Epithelial cell of esophagus (primary cell): ENCODE measurements at regions not wholly inside any gene's neighbourhood (a gene's known extent, or its start where the extent isn't known, plus 50 kb on each side); places are given as distances from the start of the nearest gene placed in this dataset.
A peak's percentile ranks its signal among the peaks of the same experiment; 100 is the strongest.

Experiments
- DNase-seq: peaks from one replicate; pipeline ENCODE4 v3.0.0; 2010; ENCODE audit warnings: low read depth
- H3K4me3 ChIP-seq: 2 replicates; pipeline ENCODE4 v1.5.1; 2011; ENCODE audit warnings: mild to moderate bottlenecking, low read length, control low read depth
- CTCF ChIP-seq: IDR thresholded peaks from 2 replicates; pipeline ENCODE4 v1.5.1; 2011; ENCODE audit warnings: low read depth, mild to moderate bottlenecking, low read length, control low read depth, inconsistent platforms; ENCODE audit not compliant: insufficient read depth; ENCODE audit errors: missing control alignments

- no peak overlapping the region for H3K4me3 ChIP-seq
- DNase-seq: no peak
- no peak for TF ChIP-seq CTCF
Observed at GRCh38 chr4:31422006-31422405, 701.8 kb downstream of the PCDH7 start.

GRCh38 chr4:31427691-31428090 is 707.5 kb downstream of the PCDH7 start:
- no peak for DNase-seq
- TF ChIP-seq CTCF: no peak
- no peak overlapping the region for H3K4me3 ChIP-seq

GRCh38 chr4:31442236-31442635 is 722.1 kb downstream of the PCDH7 start:
- TF ChIP-seq CTCF: no peak
- no peak overlapping the region for H3K4me3 ChIP-seq
- DNase-seq: no peak

- no peak for TF ChIP-seq CTCF
- DNase-seq: no peak
- H3K4me3 ChIP-seq: no peak overlapping the region
Observed at GRCh38 chr4:31445526-31445925, 725.4 kb downstream of the PCDH7 start.

GRCh38 chr4:31455612-31456011 is 735.4 kb downstream of the PCDH7 start:
- H3K4me3 ChIP-seq: no peak overlapping the region
- DNase-seq: no peak
- no peak for TF ChIP-seq CTCF

DNA sequence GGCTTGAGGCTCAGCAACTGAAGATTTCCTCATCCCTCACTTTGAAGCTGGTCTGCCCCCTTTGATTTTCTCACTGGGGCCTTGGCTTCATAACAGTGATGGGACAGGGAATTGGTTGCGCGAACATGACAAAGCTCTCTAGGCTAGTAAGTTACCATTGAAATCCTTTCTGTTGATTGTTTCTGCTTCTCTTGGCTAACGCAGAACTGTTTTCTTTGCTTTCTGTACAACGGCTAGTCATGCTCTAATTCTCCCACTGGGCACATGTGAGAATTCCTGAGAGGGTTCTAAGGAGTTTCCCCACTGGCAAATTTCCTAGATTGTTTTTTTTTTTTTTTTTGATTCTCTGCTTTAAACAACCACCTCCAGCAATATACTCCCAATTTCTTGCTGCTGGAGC is 738.6 kb downstream of the PCDH7 start:
- H3K4me3 ChIP-seq: no peak overlapping the region
- no peak for DNase-seq
- TF ChIP-seq CTCF: no peak

DNA sequence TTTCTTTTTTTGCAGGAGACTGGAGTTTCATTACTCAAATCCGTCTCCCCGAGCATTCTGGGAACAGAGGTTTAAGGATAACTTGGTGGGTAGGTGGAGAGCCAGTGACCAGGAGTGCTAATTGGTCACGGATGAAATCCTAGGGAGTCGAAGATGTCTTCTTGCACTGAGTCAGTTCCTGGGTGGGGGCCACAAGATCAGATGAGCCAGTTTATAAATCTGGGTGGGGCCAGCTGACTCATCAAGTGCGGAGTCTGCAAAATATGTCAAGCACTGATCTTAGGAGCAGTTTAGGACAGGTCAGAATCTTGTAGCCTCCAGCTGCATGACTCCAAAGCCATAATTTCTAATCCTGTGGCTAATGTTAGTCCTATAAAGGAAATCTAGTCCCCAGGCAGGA is 741.3 kb downstream of the PCDH7 start:
- H3K4me3 ChIP-seq: no peak overlapping the region
- DNase-seq: peak; percentile 88
- no peak for TF ChIP-seq CTCF
